Astrocyte (in vitro differentiated cells and primary cell): ENCODE measurements at regions not wholly inside any gene's neighbourhood (a gene's known extent, or its start where the extent isn't known, plus 50 kb on each side); places are given as distances from the start of the nearest gene placed in this dataset.

Experiments
- DNase-seq: peaks from one replicate; pipeline ENCODE4 v3.0.0-alpha.2; 2010; ENCODE audit warnings: low read depth
- FAIRE-seq: peaks from 2 replicates; lab custom pipeline; 2011; peaks lifted over from hg19 to GRCh38; lab: Jason Lieb, UNC
- H2AFZ ChIP-seq: 2 replicates; pipeline ENCODE4 v1.6.0; 2012; ENCODE audit warnings: low read depth, low read length, inconsistent platforms
- H3K27ac ChIP-seq: 2 replicates; pipeline ENCODE4 v1.5.1; 2011; ENCODE audit warnings: low read depth, low read length, inconsistent platforms
- H3K27me3 ChIP-seq: 2 replicates; pipeline ENCODE4 v1.6.0; 2011; ENCODE audit warnings: low read length, inconsistent platforms; ENCODE audit not compliant: insufficient read depth
- H3K36me3 ChIP-seq: 2 replicates; pipeline ENCODE4 v1.5.1; 2011; ENCODE audit warnings: low read length, inconsistent platforms; ENCODE audit not compliant: insufficient read depth
- H3K4me1 ChIP-seq: 2 replicates; pipeline ENCODE4 v1.5.1; 2011; ENCODE audit warnings: low read length, inconsistent platforms; ENCODE audit not compliant: insufficient read depth
- H3K4me2 ChIP-seq: 2 replicates; pipeline ENCODE4 v1.6.0; 2012; ENCODE audit warnings: low read length, inconsistent platforms
- H3K4me3 ChIP-seq: 2 replicates; pipeline ENCODE4 v1.5.1; 2011; ENCODE audit warnings: low read depth, mild to moderate bottlenecking, low read length, inconsistent platforms; ENCODE audit not compliant: insufficient read depth
- H3K79me2 ChIP-seq: 2 replicates; pipeline ENCODE4 v1.6.0; 2012; ENCODE audit warnings: mild to moderate bottlenecking, low read length, inconsistent platforms; ENCODE audit not compliant: insufficient read depth
- H3K9ac ChIP-seq: 2 replicates; pipeline ENCODE4 v1.6.0; 2012; ENCODE audit warnings: mild to moderate bottlenecking, low read length, inconsistent platforms
- H3K9me3 ChIP-seq: 2 replicates; pipeline ENCODE4 v1.5.1; 2012; ENCODE audit warnings: low read depth, mild to moderate bottlenecking, low read length, inconsistent platforms; ENCODE audit not compliant: insufficient read depth
- H4K20me1 ChIP-seq: 2 replicates; pipeline ENCODE4 v1.6.0; 2012; ENCODE audit warnings: low read length, inconsistent platforms; ENCODE audit not compliant: insufficient read depth
- H3K27ac Mint-ChIP-seq: one replicate; pipeline ENCODE4 v1.8.0; 2021; ENCODE audit warnings: mild to moderate bottlenecking, mixed read lengths; ENCODE audit not compliant: unreplicated experiment
- H3K27me3 Mint-ChIP-seq: one replicate; pipeline ENCODE4 v1.8.0; 2021; ENCODE audit warnings: low read depth, mixed read lengths; ENCODE audit not compliant: unreplicated experiment
- H3K36me3 Mint-ChIP-seq: one replicate; pipeline ENCODE4 v1.8.0; 2021; ENCODE audit warnings: low read depth, mixed read lengths; ENCODE audit not compliant: unreplicated experiment
- H3K4me1 Mint-ChIP-seq: one replicate; pipeline ENCODE4 v1.8.0; 2021; ENCODE audit warnings: low read depth, mixed read lengths; ENCODE audit not compliant: unreplicated experiment
- H3K4me3 Mint-ChIP-seq: one replicate; pipeline ENCODE4 v1.8.0; 2021; ENCODE audit warnings: mild to moderate bottlenecking, moderate library complexity, mixed read lengths; ENCODE audit not compliant: unreplicated experiment
- H3K9me3 Mint-ChIP-seq: one replicate; pipeline ENCODE4 v1.8.0; 2021; ENCODE audit warnings: mild to moderate bottlenecking, mixed read lengths; ENCODE audit not compliant: unreplicated experiment
- EZH2 ChIP-seq: IDR thresholded peaks from 2 replicates; pipeline ENCODE4 v1.6.1; 2012; ENCODE audit warnings: mild to moderate bottlenecking, low read length, inconsistent platforms; ENCODE audit not compliant: insufficient read depth
- TF ChIP-seq, protein P1 (sequence below): IDR thresholded peaks from 2 replicates; pipeline ENCODE4 v1.5.1; 2011; ENCODE audit warnings: low read depth, mild to moderate bottlenecking, inconsistent platforms, low read length, moderate library complexity; ENCODE audit not compliant: insufficient read depth

DNA sequence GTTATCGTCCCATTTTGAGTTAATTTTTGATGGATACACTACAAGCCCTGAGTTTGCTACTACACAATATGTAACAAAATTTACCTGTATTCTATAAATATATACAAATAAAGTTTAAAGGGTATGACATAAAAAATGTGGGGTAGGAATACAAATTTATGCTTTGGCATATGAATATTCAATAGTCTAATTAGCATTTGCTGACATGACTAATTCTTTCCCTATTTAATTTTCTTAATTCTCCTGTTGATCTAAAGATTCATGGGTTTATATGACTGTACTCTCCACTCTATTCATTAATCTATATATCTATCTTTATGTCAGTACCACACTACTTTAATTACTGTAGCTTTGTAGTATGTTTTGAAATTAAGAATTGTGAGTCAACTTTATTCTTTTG lies 1840.7 kb upstream of the FLRT2 start:
- Histone ChIP-seq H3K27me3 (no peaks in the 10 kb centered on the region), H3K79me2 (no peaks in the 10 kb centered on the region), H3K4me1 (no peaks in the 10 kb centered on the region), H2AFZ (no peak overlapping the region), H3K27ac (no peak overlapping the region), H3K36me3 (no peaks in the 10 kb centered on the region), H3K9ac (no peak overlapping the region), H4K20me1 (no peaks in the 10 kb centered on the region), H3K4me2 (no peak overlapping the region), H3K4me3 (no peak overlapping the region), H3K9me3 (no peaks in the 10 kb centered on the region)
- H3K36me3 Mint-ChIP-seq: no peaks in the 10 kb centered on the region
- H3K4me1 Mint-ChIP-seq: no peaks in the 10 kb centered on the region
- no peaks in the 10 kb centered on the region for H3K27me3 Mint-ChIP-seq
- no peak overlapping the region for H3K27ac Mint-ChIP-seq
- TF ChIP-seq, protein P1, sequence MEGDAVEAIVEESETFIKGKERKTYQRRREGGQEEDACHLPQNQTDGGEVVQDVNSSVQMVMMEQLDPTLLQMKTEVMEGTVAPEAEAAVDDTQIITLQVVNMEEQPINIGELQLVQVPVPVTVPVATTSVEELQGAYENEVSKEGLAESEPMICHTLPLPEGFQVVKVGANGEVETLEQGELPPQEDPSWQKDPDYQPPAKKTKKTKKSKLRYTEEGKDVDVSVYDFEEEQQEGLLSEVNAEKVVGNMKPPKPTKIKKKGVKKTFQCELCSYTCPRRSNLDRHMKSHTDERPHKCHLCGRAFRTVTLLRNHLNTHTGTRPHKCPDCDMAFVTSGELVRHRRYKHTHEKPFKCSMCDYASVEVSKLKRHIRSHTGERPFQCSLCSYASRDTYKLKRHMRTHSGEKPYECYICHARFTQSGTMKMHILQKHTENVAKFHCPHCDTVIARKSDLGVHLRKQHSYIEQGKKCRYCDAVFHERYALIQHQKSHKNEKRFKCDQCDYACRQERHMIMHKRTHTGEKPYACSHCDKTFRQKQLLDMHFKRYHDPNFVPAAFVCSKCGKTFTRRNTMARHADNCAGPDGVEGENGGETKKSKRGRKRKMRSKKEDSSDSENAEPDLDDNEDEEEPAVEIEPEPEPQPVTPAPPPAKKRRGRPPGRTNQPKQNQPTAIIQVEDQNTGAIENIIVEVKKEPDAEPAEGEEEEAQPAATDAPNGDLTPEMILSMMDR: no peak
- TF ChIP-seq EZH2: no peak
- H3K4me3 Mint-ChIP-seq: no peak overlapping the region
- FAIRE-seq (no peak), DNase-seq (no peak)
- no peaks in the 10 kb centered on the region for H3K9me3 Mint-ChIP-seq

DNA sequence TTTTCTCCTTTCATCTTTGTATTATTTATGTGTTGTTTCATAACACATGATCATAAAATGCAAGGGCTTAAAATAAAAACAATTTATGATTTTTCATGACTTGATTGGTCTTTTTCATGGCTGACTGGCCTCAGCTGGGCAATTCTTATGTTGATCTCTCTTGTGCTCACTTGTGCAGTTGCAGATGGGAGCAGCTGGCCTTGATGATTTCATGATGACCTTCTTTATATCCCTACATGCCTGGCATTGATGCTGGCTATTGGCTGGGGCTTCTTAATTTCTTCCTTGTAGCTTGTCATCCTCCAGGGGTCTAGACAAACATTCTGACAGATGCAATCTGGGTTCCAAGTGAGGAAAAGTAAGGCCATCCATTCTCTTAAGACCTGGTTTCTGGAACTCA lies 1832.8 kb upstream of the FLRT2 start:
- Histone ChIP-seq H3K4me3 (no peak overlapping the region), H2AFZ (no peak overlapping the region), H3K79me2 (no peaks in the 10 kb centered on the region), H4K20me1 (no peaks in the 10 kb centered on the region), H3K4me2 (no peak overlapping the region), H3K27ac (no peak overlapping the region), H3K9ac (no peak overlapping the region), H3K4me1 (no peaks in the 10 kb centered on the region), H3K9me3 (no peaks in the 10 kb centered on the region), H3K27me3 (no peaks in the 10 kb centered on the region), H3K36me3 (no peaks in the 10 kb centered on the region)
- no peak for FAIRE-seq
- Mint-ChIP-seq H3K4me1 (no peaks in the 10 kb centered on the region), H3K27ac (no peak overlapping the region), H3K27me3 (no peaks in the 10 kb centered on the region), H3K36me3 (no peaks in the 10 kb centered on the region), H3K4me3 (no peak overlapping the region), H3K9me3 (no peaks in the 10 kb centered on the region)
- TF ChIP-seq EZH2: no peak
- TF ChIP-seq, protein P1: no peak
- no peak for DNase-seq

DNA sequence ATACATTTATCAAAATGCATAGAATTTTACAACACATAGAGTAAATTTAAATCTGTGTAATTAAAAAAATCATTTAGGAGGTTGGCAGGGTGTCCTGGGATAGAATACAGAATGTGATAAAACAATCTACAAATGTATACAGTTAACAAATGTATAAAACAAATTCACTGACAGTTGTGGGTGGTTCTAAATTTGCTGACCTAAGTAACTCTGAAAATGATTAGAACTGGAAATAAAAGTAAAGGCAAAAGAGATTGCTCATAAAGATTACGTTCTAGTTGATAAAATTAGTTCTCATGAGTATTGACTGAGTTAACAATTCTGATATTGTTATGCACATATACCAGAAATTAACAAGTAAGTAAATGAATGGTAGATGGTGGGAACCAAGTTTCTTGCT lies 1827.3 kb upstream of the FLRT2 start:
- H3K27me3 Mint-ChIP-seq: no peaks in the 10 kb centered on the region
- H3K9me3 Mint-ChIP-seq: no peaks in the 10 kb centered on the region
- H3K36me3 Mint-ChIP-seq: no peaks in the 10 kb centered on the region
- Histone ChIP-seq H3K4me3 (no peak overlapping the region), H3K9ac (no peak overlapping the region), H3K4me1 (no peaks in the 10 kb centered on the region), H2AFZ (no peak overlapping the region), H3K27ac (no peak overlapping the region), H3K4me2 (no peak overlapping the region), H3K9me3 (no peaks in the 10 kb centered on the region), H4K20me1 (no peaks in the 10 kb centered on the region), H3K27me3 (no peaks in the 10 kb centered on the region), H3K79me2 (no peaks in the 10 kb centered on the region), H3K36me3 (no peaks in the 10 kb centered on the region)
- DNase-seq (no peak), FAIRE-seq (no peak)
- peaks cover 11% of the 10 kb centered on the region for H3K4me1 Mint-ChIP-seq
- no peak overlapping the region for H3K27ac Mint-ChIP-seq
- no peak overlapping the region for H3K4me3 Mint-ChIP-seq
- TF ChIP-seq, protein P1: no peak
- TF ChIP-seq EZH2: no peak
